ES-I3 (cell line): ENCODE measurements at regions not wholly inside any gene's neighbourhood (a gene's known extent, or its start where the extent isn't known, plus 50 kb on each side); places are given as distances from the start of the nearest gene placed in this dataset.

Experiments used
- H3K36me3 ChIP-seq: 2 replicates; pipeline ENCODE4 v1.6.1; 2013; ENCODE audit warnings: mild to moderate bottlenecking, low read length, control low read depth, moderate library complexity; ENCODE audit not compliant: insufficient read depth
- H3K4me1 ChIP-seq: 2 replicates; pipeline ENCODE4 v1.6.1; 2013; ENCODE audit warnings: mild to moderate bottlenecking, control low read depth, low read length; ENCODE audit not compliant: insufficient read depth
- H3K9ac ChIP-seq: 2 replicates; pipeline ENCODE4 v1.6.1; 2013; ENCODE audit warnings: low read depth, mild to moderate bottlenecking, low read length, moderate library complexity
- H3K9me3 ChIP-seq: 2 replicates; pipeline ENCODE4 v1.6.1; 2013; ENCODE audit warnings: mild to moderate bottlenecking, low read length, moderate library complexity; ENCODE audit not compliant: control insufficient read depth, insufficient read depth

DNA sequence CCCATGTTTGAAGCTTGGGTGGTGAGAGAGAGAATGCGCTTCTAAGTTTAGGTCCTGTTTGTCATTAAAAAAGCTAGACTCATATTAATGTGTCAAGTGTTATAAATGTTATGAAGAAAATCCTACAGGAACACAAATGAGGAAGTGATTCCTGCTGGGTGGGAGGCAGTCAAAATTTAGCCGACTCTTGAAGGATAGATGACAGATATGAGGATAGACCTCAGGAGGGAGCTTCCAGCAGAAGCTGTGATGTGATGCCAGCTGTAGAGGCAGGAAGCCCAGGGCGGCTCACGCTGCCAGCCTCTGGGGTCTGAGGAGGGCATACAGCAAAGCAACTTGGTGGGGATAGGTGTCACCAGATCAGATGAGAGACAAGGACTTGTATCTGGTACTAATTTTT is 74.7 kb upstream of the ADAMTS16 start:
- Histone ChIP-seq H3K36me3 (no peaks in the 10 kb centered on the region), H3K9ac (no peak overlapping the region), H3K4me1 (no peaks in the 10 kb centered on the region), H3K9me3 (peaks cover 2% of the 10 kb centered on the region; the same call in 1 of the 2 replicates)

DNA sequence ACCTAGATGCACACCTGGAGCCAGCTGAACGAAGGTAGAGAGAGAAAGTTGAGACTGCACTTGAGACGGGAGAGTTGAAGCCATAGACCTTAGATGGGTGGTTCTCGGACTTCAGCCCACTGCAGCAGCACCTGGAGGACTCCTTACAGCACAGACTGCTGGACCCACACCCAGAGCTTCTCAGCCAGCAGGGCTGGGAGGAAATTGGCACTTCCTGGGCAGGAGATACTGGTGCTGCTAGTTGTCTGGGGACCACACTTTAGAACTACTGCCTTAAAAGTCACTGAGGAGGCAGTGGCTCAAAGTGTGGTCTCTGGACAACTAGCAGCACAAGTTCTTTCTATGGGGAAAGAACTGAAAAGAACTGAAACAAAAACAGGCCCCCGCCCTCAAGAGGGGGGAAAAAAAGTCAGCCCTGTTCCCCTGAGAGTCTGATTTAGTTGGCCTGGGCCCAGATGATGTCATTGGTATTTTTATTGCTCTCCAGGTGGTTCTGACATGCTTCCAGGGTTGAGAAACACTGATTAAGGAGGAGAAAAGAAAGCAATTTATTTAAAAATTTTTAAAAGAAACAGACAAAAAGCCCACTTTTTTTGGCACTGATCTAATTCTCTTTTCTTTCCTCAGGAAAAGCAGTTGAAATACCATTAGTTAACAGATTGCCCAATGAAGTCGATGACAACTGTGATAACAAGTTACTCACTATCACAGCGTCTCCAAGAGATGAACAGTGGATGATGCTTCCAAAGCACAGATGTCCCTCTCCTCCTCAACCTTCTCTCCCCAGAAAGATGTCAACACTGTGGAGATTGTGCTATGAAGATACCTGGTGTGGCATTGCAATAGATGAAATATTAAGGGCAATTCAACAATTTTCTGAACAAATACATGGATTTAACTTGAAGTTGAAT is 73.6 kb upstream of the ADAMTS16 start:
- no peak overlapping the region for H3K9ac ChIP-seq
- peaks cover 2% of the 10 kb centered on the region; the same call in 1 of the 2 replicates for H3K9me3 ChIP-seq

DNA sequence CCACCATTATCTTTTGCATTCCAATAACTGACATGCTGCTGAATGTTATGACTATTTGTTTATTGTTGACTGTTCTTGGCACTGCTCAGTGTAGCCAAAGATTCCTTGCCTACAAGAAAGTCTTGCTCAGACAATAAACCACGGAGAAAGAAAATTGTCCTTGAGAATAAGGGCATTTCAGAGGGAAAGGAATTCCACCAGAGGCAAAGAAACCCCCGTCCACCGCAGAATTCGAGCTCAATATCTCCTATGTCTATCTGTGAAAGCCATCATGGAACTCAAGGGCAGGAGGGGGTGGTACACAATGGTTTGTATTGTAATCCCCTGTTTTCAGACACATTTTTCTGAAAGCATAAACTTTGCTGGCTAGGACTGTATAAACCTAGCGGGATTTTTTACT is 70.3 kb upstream of the ADAMTS16 start:
- Histone ChIP-seq H3K36me3 (no peaks in the 10 kb centered on the region), H3K4me1 (no peaks in the 10 kb centered on the region), H3K9me3 (peaks cover 2% of the 10 kb centered on the region; the same call in 1 of the 2 replicates), H3K9ac (no peak overlapping the region)

More for the DNA sequence above, 73.6 kb upstream of the ADAMTS16 start:
- no peaks in the 10 kb centered on the region for H3K36me3 ChIP-seq
- no peaks in the 10 kb centered on the region for H3K4me1 ChIP-seq

DNA sequence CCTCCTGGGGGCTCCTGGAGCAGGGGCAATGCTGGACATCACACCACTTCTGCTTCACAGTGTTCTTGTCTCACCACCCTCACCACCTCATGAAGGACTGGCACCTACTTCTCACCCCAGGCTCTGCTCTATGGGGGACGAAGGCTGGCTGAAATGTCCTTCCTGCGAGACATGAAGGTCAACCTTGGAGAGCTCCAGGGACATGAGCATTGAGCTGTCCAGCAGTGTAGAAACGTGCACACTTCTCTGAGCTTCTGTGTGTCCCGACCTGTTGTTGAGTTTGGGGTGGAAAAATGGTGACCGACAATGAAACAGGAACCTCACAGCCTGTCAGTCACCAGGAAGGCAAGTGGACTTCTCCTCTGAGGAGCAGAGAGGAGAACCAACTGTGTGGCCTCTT is 68.6 kb upstream of the ADAMTS16 start:
- H3K4me1 ChIP-seq, result no peaks in the 10 kb centered on the region; the same call in 1 of the 2 replicates
- no peak overlapping the region for H3K9ac ChIP-seq
- H3K9me3 ChIP-seq, result peaks cover 2% of the 10 kb centered on the region; the same call in 1 of the 2 replicates
- no peaks in the 10 kb centered on the region for H3K36me3 ChIP-seq

DNA sequence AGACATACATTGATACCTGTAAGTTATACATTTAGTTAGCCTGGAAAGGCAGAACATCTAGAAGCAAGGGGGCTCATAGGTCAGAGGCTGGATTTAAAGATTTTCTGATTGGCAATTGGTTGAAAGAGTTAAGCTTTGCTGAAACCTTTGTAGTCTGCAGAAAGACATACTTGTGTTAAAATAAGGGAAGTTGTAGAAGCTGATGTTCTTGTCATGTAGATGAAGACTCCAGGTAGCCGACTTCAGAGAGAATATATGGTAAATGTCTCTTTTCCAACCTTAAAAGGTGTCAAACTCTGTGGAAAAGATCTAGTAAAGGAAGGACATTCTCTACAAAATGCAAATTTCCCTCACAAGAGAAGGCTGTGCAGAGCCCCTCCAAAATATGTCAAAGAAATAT is 62.9 kb upstream of the ADAMTS16 start:
- Histone ChIP-seq H3K9me3 (no peaks in the 10 kb centered on the region), H3K36me3 (no peaks in the 10 kb centered on the region), H3K9ac (no peak overlapping the region), H3K4me1 (peaks cover 23% of the 10 kb centered on the region)

DNA sequence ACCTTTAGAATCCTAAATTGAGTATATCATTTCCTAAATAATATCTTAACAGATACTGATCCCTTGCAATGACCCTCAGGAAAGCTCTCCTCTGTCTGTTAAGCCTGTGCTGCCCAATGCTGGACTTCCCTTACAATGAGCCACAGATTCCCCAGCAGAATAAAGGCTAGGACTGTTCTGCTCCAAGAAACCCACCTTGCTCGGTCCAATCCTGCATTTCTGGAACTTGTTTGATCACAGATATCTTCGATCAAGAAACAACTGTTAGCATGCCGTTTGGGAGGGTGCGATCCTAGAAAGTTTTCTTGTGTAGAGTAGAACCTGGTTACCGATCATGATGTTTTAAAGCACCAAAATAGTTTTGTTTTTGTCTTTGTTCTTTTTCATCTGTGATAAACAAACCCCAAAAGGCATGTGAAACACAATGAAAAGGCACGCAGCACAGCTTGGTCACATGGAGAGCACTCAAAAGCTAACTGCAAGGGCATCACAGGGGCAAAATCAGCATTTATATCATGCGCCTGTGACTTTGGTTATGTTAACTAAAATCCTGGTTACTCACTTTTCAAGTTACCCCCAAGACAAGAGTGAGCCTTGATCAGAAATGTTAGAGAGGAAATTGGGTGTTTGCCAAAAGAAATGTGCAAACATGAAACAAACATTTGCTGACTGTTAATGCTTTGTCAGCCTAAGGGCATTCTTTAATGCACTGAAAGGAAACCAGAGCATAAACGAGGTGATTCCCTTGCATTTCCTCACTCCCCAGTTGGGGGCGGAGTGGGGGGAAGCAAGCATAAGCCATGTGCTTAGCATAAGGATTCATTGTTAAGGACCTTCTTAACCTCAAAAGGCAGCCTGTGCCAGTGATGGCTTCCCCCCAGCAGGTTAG is 61.9 kb upstream of the ADAMTS16 start:
- H3K36me3 ChIP-seq, result no peaks in the 10 kb centered on the region
- no peaks in the 10 kb centered on the region for H3K9me3 ChIP-seq
- peak overlapping the region; percentile 14; the same call in 1 of the 2 replicates for H3K9ac ChIP-seq
- peaks cover 23% of the 10 kb centered on the region for H3K4me1 ChIP-seq

DNA sequence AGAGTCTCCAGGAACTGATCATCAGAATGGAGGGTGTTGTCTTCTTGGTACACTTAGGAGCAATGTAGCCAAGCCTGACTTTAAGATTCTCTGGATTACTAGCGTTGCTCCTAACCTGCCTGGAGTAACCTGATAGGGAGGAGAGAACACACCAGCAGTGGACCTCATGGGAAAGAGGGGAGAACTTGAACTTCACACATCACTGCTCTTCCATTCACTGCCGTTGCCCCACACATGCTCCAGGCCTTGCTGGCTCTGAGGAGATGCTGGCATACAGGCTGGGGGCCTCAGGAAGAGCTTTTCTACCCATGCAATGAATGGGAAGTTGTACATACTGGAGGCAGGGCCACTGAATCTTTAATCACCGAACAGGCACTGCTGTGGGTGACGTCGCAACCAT is 60.3 kb upstream of the ADAMTS16 start:
- Histone ChIP-seq H3K9ac (no peak overlapping the region), H3K36me3 (no peaks in the 10 kb centered on the region), H3K9me3 (no peaks in the 10 kb centered on the region), H3K4me1 (peaks cover 23% of the 10 kb centered on the region)

DNA sequence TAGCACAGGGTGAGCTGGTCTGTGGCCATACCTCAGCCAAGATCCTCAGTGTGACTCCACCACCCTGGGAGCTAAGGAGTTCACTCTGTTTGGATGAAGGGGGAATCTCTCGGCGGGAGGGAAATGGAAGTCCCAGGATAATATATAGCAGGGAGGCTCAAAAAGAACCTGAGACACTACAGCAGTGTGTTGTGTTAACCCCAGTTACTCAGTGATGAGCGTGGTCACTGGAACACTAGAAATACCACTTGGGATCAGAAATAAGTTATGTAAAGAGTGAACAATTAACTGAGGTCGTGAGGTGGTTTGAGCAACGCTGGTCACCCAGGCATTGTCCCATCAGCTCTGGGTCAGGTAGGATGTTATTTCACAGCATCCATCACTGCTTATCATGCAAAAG is 59.3 kb upstream of the ADAMTS16 start:
- H3K4me1 ChIP-seq, result peaks cover 23% of the 10 kb centered on the region
- H3K9me3 ChIP-seq, result no peaks in the 10 kb centered on the region
- H3K9ac ChIP-seq, result no peak overlapping the region
- no peaks in the 10 kb centered on the region for H3K36me3 ChIP-seq

DNA sequence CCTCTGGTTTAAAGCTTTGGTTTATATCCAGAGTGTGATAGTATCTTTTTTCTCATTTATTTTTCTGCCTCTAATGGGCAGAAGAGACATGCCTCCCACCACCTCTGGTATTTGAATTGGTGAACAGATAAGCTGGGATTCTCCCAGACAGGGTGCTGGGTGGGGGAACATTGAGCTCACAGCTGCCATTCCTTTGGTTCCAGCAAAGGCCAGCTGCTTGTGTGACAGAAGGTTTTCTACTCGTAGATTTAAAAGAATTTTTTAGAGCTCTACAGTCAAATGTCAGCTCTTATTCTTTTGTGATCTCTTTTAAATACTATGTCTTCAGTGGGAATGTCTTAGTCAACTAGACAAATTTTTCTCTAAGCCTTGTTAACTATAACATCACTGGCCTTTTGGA is 54.7 kb upstream of the ADAMTS16 start:
- Histone ChIP-seq H3K4me1 (peaks cover 10% of the 10 kb centered on the region; the same call in 1 of the 2 replicates), H3K9me3 (no peaks in the 10 kb centered on the region), H3K36me3 (no peaks in the 10 kb centered on the region), H3K9ac (no peak overlapping the region)

DNA sequence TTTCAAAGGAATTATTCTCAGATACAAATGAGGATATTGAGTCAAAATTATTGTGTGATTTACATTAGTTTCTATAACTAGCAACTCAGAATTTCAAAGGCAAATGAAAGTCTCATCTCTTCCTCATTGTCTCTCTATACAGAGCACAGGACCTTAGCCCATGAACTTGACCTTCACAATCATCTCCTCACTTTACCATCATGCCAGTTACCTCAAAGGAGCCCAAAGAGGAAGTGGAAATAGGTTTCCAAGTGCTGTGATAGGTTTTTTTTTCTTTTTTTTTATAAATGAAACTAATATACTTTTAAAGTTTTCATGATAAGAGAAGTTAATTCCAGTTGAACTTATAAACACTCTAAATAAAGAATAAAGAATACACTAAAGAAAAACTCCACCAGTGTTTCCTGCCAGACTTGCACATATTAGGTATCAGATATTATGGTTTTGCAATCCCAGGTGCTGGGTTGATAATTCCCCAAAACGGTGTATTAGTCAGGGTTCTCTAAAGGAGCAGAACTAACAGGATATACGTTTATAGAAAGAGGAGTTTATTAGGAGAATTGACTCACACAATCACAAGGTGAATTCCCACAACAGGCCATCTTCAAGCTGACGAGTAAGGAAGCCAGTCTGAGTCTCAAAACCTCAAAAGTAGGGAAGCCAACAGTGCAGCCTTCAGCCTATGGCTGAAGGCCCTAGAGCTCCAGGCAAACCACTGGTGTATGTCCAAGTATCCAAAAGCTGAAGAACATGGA is 50.1 kb upstream of the ADAMTS16 start:
- Histone ChIP-seq H3K4me1 (peaks cover 10% of the 10 kb centered on the region; the same call in 1 of the 2 replicates), H3K9me3 (no peaks in the 10 kb centered on the region), H3K36me3 (no peaks in the 10 kb centered on the region), H3K9ac (no peak overlapping the region)
